A549 (cell line): ENCODE measurements at regions not wholly inside any gene's neighbourhood (a gene's known extent, or its start where the extent isn't known, plus 50 kb on each side); places are given as distances from the start of the nearest gene placed in this dataset.

ENCODE experiments used
- BHLHE40 ChIP-seq: IDR thresholded peaks from 2 replicates; pipeline ENCODE4 v1.6.1; 2012; ENCODE audit warnings: low read depth, low read length, inconsistent platforms
- CHD2 ChIP-seq: fragments of 150-350 bp; IDR thresholded peaks from 2 replicates; pipeline ENCODE4 v1.6.1; 2014; ENCODE audit warnings: low read length; ENCODE audit not compliant: partially characterized antibody
- EP300 ChIP-seq, 2 experiments: fragments of >200 bp; sonication (Bioruptor Twin); formaldehyde crosslinking; IDR thresholded peaks; 2 replicates in 1 of 2; 3 replicates in 1 of 2; pipeline ENCODE4 v1.6.1; 2016 to 2017
- ESRRA ChIP-seq: fragments of 150-350 bp; IDR thresholded peaks from 2 replicates; pipeline ENCODE4 v1.6.1; 2014; ENCODE audit warnings: mild to moderate bottlenecking, low read length, borderline replicate concordance
- GATA3 ChIP-seq: IDR thresholded peaks from 2 replicates; pipeline ENCODE4 v1.6.1; 2012; ENCODE audit warnings: borderline replicate concordance
- HDAC2 ChIP-seq: fragments of 200-600 bp; sonication (generic); IDR thresholded peaks from 2 replicates; pipeline ENCODE4 v1.6.1; 2016
- HOXA7 ChIP-seq: fragments of 250-450 bp; sonication (Bioruptor Pico); IDR thresholded peaks from 2 replicates; pipeline ENCODE4 v1.5.0; 2020; ENCODE audit warnings: mild to moderate bottlenecking, moderate library complexity
- JUNB ChIP-seq: fragments of >200 bp; sonication (Bioruptor Twin); formaldehyde crosslinking; IDR thresholded peaks from 2 replicates; pipeline ENCODE4 v1.6.1; 2016
- POLR2A ChIP-seq: IDR thresholded peaks from 2 replicates; pipeline ENCODE4 v1.6.1; 2012; ENCODE audit warnings: mild to moderate bottlenecking, low read length
- RAD21 ChIP-seq, 2 experiments: fragments of >200 bp in 1 of 2; sonication (Bioruptor Twin) in 1 of 2; formaldehyde crosslinking in 1 of 2; IDR thresholded peaks in 1 of 2; conservative IDR thresholded peaks in 1 of 2; 2 replicates in 1 of 2; 3 replicates in 1 of 2; pipeline ENCODE4 v1.6.1; 2012 to 2018; ENCODE audit warnings: inconsistent platforms in 1 of 2
- SMC3 ChIP-seq: fragments of >200 bp; sonication (Bioruptor Twin); formaldehyde crosslinking; IDR thresholded peaks from 3 replicates; pipeline ENCODE4 v1.6.1; 2018; ENCODE audit warnings: inconsistent platforms
- TF ChIP-seq, protein P1 (sequence below): fragments of >200 bp; sonication (Bioruptor Twin); formaldehyde crosslinking; IDR thresholded peaks from 3 replicates; pipeline ENCODE4 v1.5.1; 2016
- TF ChIP-seq, protein P2 (sequence below): fragments of 250-450 bp; sonication (Bioruptor Pico); IDR thresholded peaks from 2 replicates; pipeline ENCODE4 v1.5.0; 2021; ENCODE audit warnings: mild to moderate bottlenecking, moderate library complexity, borderline replicate concordance
- TF ChIP-seq, protein P3 (sequence below): IDR thresholded peaks from 2 replicates; pipeline ENCODE4 v1.6.1; 2012

GRCh38 chr17:6019959-6020358, 50.2 kb upstream of the WSCD1 start:
- TF ChIP-seq POLR2A, result no peak
- TF ChIP-seq, protein P1, sequence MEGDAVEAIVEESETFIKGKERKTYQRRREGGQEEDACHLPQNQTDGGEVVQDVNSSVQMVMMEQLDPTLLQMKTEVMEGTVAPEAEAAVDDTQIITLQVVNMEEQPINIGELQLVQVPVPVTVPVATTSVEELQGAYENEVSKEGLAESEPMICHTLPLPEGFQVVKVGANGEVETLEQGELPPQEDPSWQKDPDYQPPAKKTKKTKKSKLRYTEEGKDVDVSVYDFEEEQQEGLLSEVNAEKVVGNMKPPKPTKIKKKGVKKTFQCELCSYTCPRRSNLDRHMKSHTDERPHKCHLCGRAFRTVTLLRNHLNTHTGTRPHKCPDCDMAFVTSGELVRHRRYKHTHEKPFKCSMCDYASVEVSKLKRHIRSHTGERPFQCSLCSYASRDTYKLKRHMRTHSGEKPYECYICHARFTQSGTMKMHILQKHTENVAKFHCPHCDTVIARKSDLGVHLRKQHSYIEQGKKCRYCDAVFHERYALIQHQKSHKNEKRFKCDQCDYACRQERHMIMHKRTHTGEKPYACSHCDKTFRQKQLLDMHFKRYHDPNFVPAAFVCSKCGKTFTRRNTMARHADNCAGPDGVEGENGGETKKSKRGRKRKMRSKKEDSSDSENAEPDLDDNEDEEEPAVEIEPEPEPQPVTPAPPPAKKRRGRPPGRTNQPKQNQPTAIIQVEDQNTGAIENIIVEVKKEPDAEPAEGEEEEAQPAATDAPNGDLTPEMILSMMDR, result no peak
- no peak for TF ChIP-seq HOXA7 (CRISPR knock-in tag)
- TF ChIP-seq, protein P2, sequence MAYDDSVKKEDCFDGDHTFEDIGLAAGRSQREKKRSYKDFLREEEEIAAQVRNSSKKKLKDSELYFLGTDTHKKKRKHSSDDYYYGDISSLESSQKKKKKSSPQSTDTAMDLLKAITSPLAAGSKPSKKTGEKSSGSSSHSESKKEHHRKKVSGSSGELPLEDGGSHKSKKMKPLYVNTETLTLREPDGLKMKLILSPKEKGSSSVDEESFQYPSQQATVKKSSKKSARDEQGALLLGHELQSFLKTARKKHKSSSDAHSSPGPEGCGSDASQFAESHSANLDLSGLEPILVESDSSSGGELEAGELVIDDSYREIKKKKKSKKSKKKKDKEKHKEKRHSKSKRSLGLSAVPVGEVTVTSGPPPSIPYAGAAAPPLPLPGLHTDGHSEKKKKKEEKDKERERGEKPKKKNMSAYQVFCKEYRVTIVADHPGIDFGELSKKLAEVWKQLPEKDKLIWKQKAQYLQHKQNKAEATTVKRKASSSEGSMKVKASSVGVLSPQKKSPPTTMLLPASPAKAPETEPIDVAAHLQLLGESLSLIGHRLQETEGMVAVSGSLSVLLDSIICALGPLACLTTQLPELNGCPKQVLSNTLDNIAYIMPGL (CRISPR knock-in tag), result no peak
- TF ChIP-seq, protein P3, sequence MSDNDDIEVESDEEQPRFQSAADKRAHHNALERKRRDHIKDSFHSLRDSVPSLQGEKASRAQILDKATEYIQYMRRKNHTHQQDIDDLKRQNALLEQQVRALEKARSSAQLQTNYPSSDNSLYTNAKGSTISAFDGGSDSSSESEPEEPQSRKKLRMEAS, result no peak
- no peak for TF ChIP-seq CHD2
- no peak for TF ChIP-seq ESRRA
- TF ChIP-seq HDAC2, result no peak
- TF ChIP-seq RAD21 (conservative IDR thresholded peaks at IDR 0.05 in 1 of 2, IDR thresholded peaks at IDR 0.05 in 1 of 2), result no peak
- no peak for TF ChIP-seq EP300 (IDR thresholded peaks at IDR 0.05)
- no peak for TF ChIP-seq GATA3
- TF ChIP-seq JUNB, result no peak
- TF ChIP-seq SMC3, result no peak
- TF ChIP-seq BHLHE40, result no peak
